Epithelial cell of esophagus (primary cell): ENCODE measurements at regions not wholly inside any gene's neighbourhood (a gene's known extent, or its start where the extent isn't known, plus 50 kb on each side); places are given as distances from the start of the nearest gene placed in this dataset.

ENCODE experiments used
- DNase-seq: peaks from one replicate; pipeline ENCODE4 v3.0.0; 2010; ENCODE audit warnings: low read depth
- H3K4me3 ChIP-seq: 2 replicates; pipeline ENCODE4 v1.5.1; 2011; ENCODE audit warnings: mild to moderate bottlenecking, low read length, control low read depth
- TF ChIP-seq, protein P1 (sequence below): IDR thresholded peaks from 2 replicates; pipeline ENCODE4 v1.5.1; 2011; ENCODE audit warnings: low read depth, mild to moderate bottlenecking, low read length, control low read depth, inconsistent platforms; ENCODE audit not compliant: insufficient read depth; ENCODE audit errors: missing control alignments

DNA sequence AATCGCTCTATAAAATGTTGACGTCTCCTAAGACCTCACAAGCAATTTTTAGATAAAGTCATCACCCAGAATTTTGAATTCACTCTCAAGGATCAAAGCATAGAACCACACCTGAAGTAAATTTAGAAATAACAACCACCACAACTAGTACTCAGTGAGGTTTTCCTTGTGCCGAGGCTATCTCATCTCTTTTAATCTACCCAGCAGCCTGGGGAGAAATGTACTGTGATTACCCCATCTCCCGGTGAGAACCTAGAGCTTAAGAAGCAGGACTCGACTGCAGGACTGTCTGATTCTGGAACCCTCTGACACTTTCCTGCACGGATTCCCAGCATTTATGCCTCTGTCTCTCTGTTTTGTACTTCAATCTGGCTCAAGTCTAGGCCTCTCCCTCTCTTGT is 180.9 kb upstream of the PLXNC1 start:
- TF ChIP-seq, protein P1, sequence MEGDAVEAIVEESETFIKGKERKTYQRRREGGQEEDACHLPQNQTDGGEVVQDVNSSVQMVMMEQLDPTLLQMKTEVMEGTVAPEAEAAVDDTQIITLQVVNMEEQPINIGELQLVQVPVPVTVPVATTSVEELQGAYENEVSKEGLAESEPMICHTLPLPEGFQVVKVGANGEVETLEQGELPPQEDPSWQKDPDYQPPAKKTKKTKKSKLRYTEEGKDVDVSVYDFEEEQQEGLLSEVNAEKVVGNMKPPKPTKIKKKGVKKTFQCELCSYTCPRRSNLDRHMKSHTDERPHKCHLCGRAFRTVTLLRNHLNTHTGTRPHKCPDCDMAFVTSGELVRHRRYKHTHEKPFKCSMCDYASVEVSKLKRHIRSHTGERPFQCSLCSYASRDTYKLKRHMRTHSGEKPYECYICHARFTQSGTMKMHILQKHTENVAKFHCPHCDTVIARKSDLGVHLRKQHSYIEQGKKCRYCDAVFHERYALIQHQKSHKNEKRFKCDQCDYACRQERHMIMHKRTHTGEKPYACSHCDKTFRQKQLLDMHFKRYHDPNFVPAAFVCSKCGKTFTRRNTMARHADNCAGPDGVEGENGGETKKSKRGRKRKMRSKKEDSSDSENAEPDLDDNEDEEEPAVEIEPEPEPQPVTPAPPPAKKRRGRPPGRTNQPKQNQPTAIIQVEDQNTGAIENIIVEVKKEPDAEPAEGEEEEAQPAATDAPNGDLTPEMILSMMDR: no peak
- no peak for DNase-seq
- no peak overlapping the region for H3K4me3 ChIP-seq

DNA sequence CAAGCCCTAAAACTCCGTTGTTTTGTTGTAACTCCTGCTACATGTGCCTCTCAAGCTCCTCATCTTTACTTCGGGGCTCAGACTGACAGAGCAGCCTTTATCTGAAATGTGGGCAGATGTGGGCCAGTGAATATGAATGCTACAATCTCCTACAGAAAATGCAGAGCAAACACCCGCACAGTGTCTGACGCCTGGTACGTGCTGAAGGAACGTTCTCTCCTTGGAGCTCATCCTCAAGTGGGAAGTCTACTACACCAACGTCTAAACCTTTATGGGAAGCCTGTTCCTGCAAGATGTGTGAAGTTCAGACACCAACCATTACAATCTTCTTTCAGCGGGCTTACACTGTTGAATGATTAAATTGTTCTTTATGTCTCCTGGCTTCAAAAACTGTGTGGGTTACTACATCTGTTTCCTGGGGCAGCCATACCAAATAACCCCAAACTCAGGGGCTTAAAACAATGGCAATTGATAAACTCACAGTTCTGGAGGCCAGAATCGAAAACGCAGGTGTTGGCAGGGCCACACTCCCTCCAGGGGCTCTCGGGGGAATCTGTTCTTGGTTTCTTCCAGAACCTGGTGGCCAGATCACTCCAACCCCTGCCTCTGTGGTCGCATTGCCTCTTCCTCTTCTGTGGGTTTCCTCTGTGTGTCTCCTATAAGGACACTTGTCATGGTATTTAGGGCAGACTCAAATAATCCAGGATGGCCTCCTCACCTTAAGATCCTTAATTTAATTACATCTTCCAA is 179.7 kb upstream of the PLXNC1 start:
- TF ChIP-seq, protein P1: no peak
- no peak for DNase-seq
- H3K4me3 ChIP-seq: no peak overlapping the region

DNA sequence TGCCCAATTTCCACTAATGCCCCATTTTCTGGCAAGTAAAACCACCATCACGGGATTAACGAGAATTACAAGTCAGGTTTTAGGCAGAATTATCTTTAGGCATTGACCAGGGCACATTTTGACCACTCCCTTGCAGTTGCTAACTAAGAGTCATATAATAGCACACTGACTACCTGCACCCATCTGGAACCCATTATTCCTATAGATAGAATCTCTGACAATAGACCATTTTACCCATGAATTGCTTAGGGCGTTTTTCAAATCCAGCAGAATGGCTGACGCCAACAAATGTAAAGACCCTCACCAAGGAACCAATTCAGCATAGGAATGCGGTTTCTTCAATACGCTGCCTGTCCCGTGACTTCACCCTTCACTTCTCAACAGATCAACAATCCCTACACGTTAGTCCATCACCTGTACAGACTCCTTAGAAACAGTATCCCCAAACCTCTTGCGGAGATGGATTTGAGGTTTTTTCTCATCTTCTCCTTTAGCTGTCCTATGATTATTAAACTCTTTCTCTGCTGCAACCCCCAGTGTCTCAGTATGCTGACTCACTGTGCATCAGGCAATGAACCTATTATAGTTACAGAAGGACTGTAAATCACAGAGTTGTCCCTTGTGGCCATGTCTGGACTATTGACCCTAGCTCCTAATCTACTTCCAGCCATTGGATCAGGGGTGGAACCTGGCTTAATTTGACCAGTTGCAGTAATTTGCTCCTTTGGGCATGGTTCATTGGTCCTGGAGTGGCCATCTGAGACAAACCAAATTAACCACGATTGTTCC is 177.3 kb upstream of the PLXNC1 start:
- TF ChIP-seq, protein P1: no peak
- DNase-seq: no peak
- no peak overlapping the region for H3K4me3 ChIP-seq

DNA sequence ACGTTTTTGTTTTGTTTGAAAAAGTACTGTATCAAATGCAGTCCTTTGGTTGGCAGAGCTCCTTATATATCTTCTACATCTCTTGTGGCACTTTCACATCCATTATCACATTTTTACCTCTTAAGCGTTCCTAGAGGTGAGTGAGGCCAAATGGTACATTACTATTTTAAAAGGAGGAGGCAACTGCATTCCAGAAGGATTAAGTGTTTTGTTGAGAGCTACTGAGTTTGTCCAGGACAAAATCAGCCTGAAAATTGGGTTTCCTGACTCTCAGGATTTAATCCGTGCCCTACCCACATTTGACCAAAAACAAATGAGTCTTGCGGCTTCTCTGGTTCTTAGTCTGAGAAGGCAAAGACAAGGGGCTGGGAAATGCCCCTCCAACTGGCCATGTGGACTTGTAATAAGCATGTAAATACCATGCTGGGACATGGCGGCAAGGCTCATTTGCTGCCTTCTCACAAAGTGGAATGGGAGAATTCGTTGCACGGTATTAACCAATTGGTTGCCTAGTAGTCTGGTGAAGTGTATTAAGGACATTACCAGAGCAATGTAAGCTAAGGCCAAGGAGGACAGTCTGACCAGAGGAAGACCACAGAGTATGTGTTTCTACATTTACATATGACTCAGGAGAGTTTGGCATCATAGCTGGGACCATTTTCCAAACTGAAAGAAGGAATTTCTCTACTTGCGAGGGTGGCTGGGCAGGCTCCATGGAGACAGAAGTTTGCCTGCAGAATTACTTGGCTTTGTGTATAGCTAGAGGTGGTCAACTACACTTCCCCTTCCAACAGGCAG is 175.8 kb upstream of the PLXNC1 start:
- no peak overlapping the region for H3K4me3 ChIP-seq
- DNase-seq: no peak
- TF ChIP-seq, protein P1: no peak

DNA sequence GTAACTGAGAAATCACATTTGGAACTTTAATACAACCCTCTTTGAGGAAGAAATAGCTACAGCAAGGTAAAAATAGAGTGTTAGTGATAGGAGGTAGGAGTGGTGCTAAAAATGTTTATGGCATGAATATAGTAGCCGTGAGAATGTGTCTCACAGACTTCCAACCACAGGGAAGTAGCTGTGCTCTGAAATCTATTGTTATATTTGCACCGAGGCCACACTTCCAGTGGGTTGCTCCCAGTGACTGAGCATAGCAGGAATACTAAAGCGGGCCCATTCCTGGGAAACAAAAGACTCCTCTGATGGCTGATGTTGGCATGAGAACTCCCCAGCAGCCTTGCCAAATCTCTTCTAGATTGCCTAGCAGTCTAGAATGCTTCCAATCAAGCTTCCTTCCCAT is 174.1 kb upstream of the PLXNC1 start:
- no peak overlapping the region for H3K4me3 ChIP-seq
- TF ChIP-seq, protein P1: no peak
- no peak for DNase-seq

DNA sequence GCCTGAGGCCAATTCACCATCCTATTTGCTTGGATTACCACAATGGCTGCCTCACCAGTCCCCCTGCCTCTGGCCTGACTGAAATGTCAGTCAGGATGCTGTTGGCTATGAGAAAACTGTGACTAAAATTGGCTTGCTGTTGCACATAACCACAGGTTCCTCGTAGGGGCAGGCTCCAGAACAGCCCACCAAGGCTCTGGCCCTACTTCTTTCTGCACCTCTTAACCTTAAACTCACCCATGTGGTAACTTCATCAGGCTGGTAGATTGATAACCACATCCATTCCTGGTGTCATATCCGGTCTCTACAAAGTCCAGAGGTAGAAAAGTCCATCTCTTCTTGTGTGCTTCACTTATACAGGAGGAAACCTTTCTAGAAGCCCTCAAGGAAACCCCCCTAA is 172.4 kb upstream of the PLXNC1 start:
- no peak for DNase-seq

More for the DNA sequence above, 172.4 kb upstream of the PLXNC1 start:
- no peak overlapping the region for H3K4me3 ChIP-seq
- TF ChIP-seq, protein P1: no peak
